ENCODE measurements at regions not wholly inside any gene's neighbourhood (a gene's known extent, or its start where the extent isn't known, plus 50 kb on each side); places are given as distances from the start of the nearest gene placed in this dataset.

DNA sequence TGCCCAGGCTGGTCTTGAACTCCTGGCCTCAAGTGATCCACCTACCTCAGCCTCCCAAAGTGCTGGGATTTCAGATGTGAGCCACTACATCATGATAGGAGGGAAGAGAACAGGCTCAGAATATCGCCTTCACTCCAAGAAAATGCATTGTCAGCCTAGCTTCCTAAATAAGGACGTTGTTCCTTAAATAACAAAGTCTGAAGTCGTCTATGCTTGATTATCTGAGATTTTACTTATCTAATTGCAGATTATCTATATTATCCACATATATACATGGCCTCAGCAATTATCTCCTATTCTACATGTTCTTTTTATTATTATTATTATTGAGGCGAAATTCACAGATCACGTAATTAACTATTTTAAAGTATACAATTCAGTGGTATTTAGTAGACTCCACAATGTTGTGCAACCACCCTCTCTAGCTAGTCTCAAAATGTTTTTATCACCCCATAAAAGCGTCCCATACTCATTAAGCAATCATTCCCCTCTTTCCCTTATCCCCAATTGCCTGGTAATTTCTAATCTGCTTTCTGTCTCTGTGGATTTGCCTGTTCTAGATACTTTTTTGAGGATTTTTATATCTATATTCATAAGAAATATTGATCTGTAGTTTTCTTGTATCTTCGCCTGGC is 95.1 kb upstream of the RFX8 start:
- no peak for ATAC-seq
- 65 to 74% methylated on average over 7 of the region's 7 CpGs for WGBS, 2 donors
- TF ChIP-seq POLR2A (IDR thresholded peaks at IDR 0.05): no peak
- TF ChIP-seq, protein P1, sequence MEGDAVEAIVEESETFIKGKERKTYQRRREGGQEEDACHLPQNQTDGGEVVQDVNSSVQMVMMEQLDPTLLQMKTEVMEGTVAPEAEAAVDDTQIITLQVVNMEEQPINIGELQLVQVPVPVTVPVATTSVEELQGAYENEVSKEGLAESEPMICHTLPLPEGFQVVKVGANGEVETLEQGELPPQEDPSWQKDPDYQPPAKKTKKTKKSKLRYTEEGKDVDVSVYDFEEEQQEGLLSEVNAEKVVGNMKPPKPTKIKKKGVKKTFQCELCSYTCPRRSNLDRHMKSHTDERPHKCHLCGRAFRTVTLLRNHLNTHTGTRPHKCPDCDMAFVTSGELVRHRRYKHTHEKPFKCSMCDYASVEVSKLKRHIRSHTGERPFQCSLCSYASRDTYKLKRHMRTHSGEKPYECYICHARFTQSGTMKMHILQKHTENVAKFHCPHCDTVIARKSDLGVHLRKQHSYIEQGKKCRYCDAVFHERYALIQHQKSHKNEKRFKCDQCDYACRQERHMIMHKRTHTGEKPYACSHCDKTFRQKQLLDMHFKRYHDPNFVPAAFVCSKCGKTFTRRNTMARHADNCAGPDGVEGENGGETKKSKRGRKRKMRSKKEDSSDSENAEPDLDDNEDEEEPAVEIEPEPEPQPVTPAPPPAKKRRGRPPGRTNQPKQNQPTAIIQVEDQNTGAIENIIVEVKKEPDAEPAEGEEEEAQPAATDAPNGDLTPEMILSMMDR (IDR thresholded peaks at IDR 0.05): no peak
- H3K4me1 ChIP-seq: no peaks in the 10 kb centered on the region
- H3K36me3 ChIP-seq (replicated peaks in 1 of 2; ENCODE audit: insufficient read depth in 1 of 2, low read depth in 2 of 2): no peaks in the 10 kb centered on the region
- no peak overlapping the region for H3K27ac ChIP-seq
- intact Hi-C loops (cut with DNase I): no loop called here
- no peak overlapping the region for H3K4me3 ChIP-seq
- H3K27me3 ChIP-seq: no peaks in the 10 kb centered on the region
- H3K9me3 ChIP-seq: no peaks in the 10 kb centered on the region
- no peak for DNase-seq

DNA sequence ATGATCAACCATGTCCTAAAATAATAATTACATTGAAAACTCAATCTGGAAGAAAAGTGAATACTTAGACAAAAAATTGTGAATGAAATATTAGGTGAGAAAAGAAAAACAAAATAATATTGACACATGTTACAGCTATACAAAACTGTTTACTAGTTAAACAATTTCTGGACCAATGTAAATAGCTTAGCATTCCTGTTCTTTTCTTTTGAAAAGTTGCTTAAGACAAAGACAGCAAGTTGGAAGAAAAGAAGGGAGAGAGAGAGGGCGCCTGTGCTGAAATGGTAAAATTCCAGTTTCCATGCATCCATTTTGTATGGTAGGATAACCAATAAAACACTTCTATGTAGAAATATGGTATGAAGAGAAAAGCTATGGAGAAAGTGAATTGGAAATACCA is 94.1 kb upstream of the RFX8 start:
- no peak for ATAC-seq
- Histone ChIP-seq H3K4me3 (no peak overlapping the region), H3K9me3 (no peaks in the 10 kb centered on the region), H3K4me1 (no peaks in the 10 kb centered on the region), H3K27ac (no peak overlapping the region), H3K27me3 (no peaks in the 10 kb centered on the region), H3K36me3 (replicated peaks in 1 of 2; ENCODE audit: insufficient read depth in 1 of 2, low read depth in 2 of 2) (no peaks in the 10 kb centered on the region)
- no peak for DNase-seq
- TF ChIP-seq, protein P1 (IDR thresholded peaks at IDR 0.05): no peak
- TF ChIP-seq POLR2A (IDR thresholded peaks at IDR 0.05): no peak
- intact Hi-C loops (cut with DNase I): no loop called here
- WGBS, 2 donors: 83 to 94% methylated on average over 1 of the region's 1 CpG

DNA sequence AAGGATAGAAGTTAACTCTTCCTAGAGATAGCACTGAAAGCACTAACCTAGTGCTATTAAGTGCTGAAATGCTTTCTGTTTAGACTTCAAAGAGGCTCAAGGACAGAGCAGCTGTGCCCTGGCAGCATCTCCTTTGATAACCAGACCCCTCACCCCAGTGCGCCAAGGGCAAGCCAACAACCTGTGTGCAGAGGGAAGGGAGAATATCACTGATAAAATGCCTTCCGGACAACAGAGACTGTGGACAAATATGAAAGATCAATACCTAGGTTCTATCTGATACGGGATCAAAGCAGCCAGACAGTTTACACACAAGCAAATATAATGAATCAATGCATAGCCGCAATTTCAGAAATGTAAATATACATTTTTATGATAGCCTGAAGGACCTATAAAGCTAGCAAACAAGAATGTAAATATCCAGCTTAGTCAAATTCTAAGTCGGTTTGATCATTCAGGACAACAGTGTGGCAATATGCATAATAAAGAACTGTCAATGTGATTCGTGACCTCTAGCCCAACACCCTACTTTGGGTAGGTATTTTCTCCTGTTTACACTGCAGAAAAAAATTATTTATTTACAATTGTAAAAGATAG is 91.8 kb upstream of the RFX8 start:
- Histone ChIP-seq H3K36me3 (replicated peaks in 1 of 2; ENCODE audit: insufficient read depth in 1 of 2, low read depth in 2 of 2) (no peaks in the 10 kb centered on the region), H3K27me3 (no peaks in the 10 kb centered on the region), H3K4me3 (no peak overlapping the region), H3K27ac (no peak overlapping the region), H3K9me3 (no peaks in the 10 kb centered on the region), H3K4me1 (no peaks in the 10 kb centered on the region)
- ATAC-seq: no peak
- TF ChIP-seq POLR2A (IDR thresholded peaks at IDR 0.05): no peak
- TF ChIP-seq, protein P1 (IDR thresholded peaks at IDR 0.05): no peak
- DNase-seq: no peak
- intact Hi-C loops (cut with DNase I): no loop called here
- WGBS, 2 donors: 16 to 31% methylated on average over 5 to 6 of the region's 6 CpGs

DNA sequence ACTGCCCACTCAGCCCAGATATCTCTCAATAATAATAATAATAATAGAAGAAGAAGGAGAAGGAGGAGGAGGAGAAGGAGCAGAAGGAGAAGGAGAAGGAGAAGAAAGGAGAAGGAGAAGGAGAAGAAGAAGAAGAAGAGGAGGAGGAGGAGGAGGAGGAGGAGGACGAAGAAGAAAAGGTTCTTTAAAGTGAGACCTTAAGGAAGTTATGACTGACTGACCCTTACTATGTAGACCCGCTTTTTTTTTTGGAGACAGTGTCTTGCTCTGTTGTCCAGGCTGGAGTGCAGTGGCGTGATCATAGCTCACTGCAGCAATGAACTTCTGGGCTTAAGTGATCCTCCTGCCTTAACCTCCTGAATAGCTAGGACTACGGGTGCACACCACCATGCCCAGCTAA is 88.9 kb upstream of the RFX8 start:
- H3K9me3 ChIP-seq: no peaks in the 10 kb centered on the region
- intact Hi-C loops (cut with DNase I): no loop called here
- TF ChIP-seq, protein P1 (IDR thresholded peaks at IDR 0.05): no peak
- no peak for TF ChIP-seq POLR2A (IDR thresholded peaks at IDR 0.05)
- no peaks in the 10 kb centered on the region for H3K36me3 ChIP-seq (replicated peaks in 1 of 2; ENCODE audit: insufficient read depth in 1 of 2, low read depth in 2 of 2)
- ATAC-seq (no peak), DNase-seq (no peak)
- WGBS, 2 donors: 87 to 92% methylated on average over 4 of the region's 4 CpGs
- H3K27ac ChIP-seq: no peak overlapping the region
- no peaks in the 10 kb centered on the region for H3K27me3 ChIP-seq
- H3K4me3 ChIP-seq: no peak overlapping the region
- no peaks in the 10 kb centered on the region for H3K4me1 ChIP-seq

DNA sequence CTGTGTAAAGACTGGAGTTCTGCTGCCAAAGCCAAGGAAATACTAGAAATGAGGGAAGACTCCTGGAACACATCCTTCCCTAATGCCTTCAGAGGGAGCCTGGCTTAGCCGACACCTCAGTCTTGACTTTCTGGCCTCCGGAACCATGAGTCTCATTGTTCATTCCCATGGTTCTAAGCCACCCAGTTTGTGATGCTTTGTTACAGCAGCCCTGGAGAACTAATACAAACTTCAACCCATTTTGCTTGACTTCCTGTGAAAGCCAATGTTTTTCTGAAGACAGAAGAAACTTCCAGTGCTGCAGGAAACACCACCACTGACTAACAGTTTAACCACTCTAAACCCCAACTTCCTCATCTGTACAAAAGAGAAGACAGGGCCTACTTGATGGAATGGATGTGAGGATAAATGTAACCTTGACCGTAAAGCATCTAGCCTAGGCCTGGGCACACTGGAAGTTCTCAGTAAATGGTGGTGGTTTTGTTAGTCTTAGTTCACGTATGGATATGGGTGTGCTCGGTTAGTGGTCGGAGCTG is 85.9 kb upstream of the RFX8 start:
- Histone ChIP-seq H3K4me3 (no peak overlapping the region), H3K9me3 (no peaks in the 10 kb centered on the region), H3K27me3 (no peaks in the 10 kb centered on the region), H3K36me3 (replicated peaks in 1 of 2; ENCODE audit: insufficient read depth in 1 of 2, low read depth in 2 of 2) (no peaks in the 10 kb centered on the region), H3K27ac (no peak overlapping the region), H3K4me1 (no peaks in the 10 kb centered on the region)
- ATAC-seq: no peak
- no peak for DNase-seq
- 90 to 97% methylated on average over 6 of the region's 6 CpGs for WGBS, 2 donors
- intact Hi-C loops (cut with DNase I): no loop called here
- no peak for TF ChIP-seq POLR2A (IDR thresholded peaks at IDR 0.05)
- TF ChIP-seq, protein P1 (IDR thresholded peaks at IDR 0.05): no peak
